ENCODE measurements at regions not wholly inside any gene's neighbourhood (a gene's known extent, or its start where the extent isn't known, plus 50 kb on each side); places are given as distances from the start of the nearest gene placed in this dataset.
"Not testable (repeated sequence)": the region's sequence is repeated elsewhere in the genome, so short reads cannot be mapped to it uniquely, and the experiment has no call there.

GRCh38 chr13:54606944-54607343 is 1578.3 kb downstream of the OLFM4 start:
- DNase-seq = no peak

DNA sequence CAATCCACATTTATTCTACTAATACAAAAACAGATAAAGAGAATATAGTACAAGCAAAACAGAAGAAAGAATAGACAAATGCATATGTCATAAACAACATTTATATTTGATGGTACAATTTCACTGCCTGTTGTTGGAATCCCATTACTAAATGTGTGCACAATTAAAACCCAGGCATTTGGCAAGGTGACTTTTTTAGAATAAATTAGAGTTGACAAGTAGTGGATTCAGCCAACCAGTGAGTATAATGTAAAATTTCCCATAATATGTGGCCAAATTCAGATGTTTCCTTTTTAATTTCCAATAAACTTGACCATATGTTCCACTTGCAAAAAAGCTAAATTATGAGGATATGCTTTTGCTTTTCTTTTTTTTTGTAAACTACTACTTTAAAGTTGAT is 1578.8 kb downstream of the OLFM4 start:
- DNase-seq = no peak

- DNase-seq = no peak
These were observed 1582.8 kb downstream of the OLFM4 start for GRCh38 chr13:54611390-54611789.

DNA sequence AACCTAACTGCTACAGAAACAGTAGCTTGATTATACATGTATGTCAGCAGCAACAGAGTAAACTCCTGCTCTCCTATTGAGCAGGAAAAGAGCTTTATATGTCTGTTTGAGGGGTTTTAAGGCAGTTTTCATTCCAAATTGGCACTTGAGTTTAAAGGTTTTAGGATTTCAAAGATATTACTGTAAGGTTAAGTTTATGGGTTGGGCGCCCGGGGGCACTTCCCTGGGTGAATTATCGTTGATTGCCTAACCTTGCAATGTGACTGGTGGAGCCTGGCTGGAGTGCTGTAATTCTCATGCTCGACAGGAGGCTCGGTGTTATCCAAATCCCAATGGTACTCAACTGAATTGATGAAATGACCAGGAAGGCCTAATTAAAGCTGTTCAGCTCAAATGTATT is 1586.1 kb downstream of the OLFM4 start:
- DNase-seq = peak; percentile 48

- DNase-seq = not testable (repeated sequence)
These were observed 1597.9 kb downstream of the OLFM4 start for GRCh38 chr13:54626504-54626903.

- no peak for DNase-seq
These were observed 1599.2 kb downstream of the OLFM4 start for GRCh38 chr13:54627646-54628372.

DNA sequence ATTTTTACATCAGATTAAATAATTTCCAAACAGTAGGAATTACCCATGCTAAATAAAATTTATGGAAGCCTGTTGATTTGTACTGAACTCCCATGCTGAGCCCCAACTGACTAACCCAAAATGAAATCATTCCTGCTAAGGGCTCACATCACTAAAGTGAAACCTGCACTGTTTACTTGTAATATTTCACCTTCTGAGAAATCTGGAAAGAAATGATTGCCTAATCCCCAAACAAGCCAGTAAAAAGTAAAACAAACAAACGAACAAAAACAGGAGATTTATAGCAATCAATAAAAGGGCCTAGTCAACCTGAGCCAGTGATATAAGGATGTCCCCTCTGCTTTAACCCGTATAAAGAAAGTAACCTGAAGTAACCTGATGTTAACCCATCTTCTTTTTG is 1599.8 kb downstream of the OLFM4 start:
- no peak for DNase-seq

GRCh38 chr13:54633456-54633855 is 1604.8 kb downstream of the OLFM4 start:
- no peak for DNase-seq

DNA sequence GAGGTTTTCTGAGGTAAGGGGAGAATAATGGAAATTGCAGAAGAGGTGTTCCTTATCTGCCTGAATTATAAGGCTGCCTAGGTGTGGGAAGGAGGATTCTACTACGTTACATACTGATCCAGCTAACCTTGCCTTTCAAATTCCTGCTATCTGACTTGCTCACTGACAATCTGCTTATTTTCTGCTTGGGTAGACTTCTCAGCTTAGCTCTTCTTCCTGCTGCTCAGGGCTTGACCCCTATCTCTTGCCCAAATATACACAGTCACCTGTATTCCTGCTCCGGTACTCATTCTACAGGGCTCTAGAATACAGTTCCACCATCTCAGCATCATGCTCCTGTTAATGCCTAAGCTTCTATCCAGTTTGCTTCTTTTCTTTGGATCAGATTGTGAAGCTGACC is 1607.6 kb downstream of the OLFM4 start:
- DNase-seq = no peak

- DNase-seq = no peak
These were observed 1608.8 kb downstream of the OLFM4 start for GRCh38 chr13:54637366-54637765.

DNA sequence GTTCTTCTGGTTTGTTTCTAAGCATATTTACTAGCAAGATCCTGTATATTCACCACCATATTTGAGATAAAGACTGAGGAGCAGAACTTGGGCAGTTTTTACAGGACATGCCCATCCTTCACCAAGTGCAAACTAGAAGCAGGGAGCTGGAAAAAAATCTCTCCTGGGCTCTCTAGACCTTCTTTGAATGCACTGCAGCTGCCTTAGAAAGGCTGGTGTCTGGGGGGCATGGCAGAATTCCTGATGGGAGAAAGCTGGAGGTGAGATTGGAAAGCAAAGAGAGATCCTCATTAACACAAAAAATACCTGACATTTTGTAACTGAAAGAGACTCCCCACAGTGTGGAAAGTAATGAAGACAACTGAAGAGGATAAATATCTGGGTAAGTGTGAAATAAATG is 1612.1 kb downstream of the OLFM4 start:
- no peak for DNase-seq

GRCh38 chr13:54643863-54644262 is 1615.2 kb downstream of the OLFM4 start:
- DNase-seq = no peak

- DNase-seq = no peak
These were observed 1618.7 kb downstream of the OLFM4 start for GRCh38 chr13:54647275-54647674.

GRCh38 chr13:54657588-54657987 is 1629.0 kb downstream of the OLFM4 start:
- DNase-seq = no peak

DNA sequence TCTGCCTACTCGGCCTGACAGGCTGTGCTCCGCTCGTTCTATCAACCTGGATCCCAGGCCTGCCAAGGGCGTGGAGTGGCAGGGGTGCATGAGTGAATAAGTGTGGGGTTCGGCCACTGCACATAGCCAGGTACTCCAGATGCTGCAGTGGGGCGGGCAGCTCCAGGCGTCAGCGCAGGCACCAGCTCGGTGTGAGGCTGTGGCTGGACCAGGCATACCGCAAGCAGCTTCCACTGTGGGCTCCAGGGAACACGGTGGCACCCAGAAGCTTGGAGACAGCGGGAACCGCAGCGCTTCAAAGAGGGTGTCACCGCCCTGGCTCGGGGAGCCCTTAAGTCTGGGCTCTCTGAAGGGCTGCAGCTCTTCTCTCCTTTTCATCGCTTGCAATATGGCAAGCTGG is 1630.2 kb downstream of the OLFM4 start:
- DNase-seq = no peak

DNA sequence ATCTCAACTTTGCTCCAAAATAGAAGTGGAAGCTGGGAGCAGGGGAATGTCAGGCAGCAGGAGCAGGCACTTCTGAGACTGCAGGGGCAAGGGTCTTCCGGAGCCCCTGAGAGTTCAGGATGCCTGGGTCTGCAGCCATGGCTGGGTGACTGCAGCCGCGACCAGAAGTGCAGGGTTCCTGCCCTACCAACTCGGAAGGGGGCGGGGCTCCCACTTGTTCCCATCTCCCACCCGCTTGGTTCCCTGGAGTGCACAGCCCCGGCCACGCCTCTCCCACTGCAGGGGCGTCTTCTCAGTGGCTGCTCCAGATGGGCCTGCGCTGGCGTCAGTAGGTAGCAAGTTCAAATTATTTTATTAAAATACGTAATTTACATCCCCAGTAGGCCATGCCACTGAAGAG is 1631.7 kb downstream of the OLFM4 start:
- no peak for DNase-seq

DNA sequence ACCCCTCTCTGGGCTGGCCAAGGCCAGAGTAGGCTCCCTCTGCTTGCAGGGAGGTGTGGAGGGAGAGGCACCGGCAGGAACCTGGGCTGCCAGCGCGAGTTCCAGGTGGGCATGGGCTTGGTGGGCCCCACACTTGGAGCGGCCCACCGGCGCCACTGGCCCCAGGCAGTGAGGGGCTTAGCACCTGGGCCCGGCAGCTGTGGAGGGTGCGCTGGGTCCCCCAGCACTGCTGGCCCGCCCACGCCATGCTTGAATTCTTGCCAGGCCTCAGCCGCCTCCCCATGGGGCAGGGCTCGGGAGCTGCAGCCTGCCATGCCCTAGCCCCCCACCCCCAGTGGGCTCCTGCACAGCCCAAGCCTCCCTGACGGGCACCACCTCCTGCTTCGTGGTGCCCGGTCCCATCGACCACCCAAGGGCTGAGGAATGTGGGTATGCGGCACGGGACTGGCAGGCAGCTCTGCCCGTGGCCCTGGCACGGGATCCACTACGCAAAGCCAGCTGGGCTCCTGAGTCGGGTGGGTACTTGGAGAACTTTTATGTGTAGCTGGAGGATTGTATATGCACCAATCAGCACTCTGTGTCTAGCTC is 1648.0 kb downstream of the OLFM4 start:
- no peak for DNase-seq

DNA sequence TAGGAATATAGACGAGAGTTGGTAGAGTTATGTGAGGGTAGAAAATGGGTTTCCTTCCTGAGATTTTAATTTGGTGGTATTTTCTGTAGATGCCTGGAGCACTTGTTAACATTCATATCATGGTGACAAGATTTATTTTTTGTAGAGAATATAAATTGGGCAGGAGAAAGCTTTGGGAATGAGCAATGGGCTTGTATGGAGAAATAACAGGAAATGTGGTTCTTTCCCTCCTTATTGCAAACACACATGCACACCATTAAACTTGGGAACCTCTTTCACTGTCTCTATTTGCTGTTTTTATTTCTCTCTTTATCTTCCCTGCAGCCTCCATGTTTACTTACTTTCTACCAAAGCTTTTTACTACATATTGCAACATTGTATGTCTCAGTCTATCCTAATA is 1653.6 kb downstream of the OLFM4 start:
- no peak for DNase-seq

DNA sequence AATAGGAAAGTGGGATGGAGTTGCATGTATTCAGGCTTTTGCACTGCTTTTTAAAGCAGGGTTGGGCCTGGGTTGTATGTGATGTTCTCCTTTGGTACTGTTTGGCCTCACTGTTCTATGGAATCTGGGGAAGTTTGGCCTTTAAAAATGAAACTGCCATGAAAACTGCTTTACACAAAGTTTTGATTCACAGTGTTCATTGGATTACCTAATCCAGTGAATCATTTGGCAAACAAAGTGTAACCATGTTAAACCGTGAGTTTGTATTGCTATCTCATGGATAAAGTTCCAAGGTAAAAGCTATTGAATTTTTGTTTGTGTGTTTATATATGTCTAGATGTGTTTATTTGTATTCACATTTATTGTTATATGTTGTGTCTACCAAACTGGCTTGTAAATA is 1658.6 kb downstream of the OLFM4 start:
- no peak for DNase-seq

- no peak for DNase-seq
These were observed 1671.2 kb downstream of the OLFM4 start for GRCh38 chr13:54699831-54700230.

GRCh38 chr13:54705738-54706137 is 1677.1 kb downstream of the OLFM4 start:
- no peak for DNase-seq

GRCh38 chr13:54706336-54706735 is 1677.7 kb downstream of the OLFM4 start:
- no peak for DNase-seq

DNA sequence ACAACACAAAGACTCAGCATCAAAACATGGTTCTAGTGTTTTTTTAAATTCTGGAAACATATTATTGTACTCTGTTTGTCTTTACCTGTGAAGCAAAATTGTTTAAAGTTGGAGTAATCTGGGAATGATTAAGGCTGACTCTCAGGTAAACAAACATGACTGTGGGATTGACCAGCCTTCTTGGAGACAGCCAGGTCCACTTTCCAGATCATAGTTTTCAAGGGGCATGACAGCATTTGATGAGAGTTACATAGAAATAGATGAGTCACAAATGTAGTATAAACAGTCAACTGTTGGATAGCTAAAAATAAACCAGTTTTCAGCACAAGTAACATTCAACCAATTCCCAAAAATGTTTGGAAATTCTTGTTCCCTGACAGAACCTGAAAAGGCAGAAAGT is 1680.9 kb downstream of the OLFM4 start:
- DNase-seq = no peak

DNA sequence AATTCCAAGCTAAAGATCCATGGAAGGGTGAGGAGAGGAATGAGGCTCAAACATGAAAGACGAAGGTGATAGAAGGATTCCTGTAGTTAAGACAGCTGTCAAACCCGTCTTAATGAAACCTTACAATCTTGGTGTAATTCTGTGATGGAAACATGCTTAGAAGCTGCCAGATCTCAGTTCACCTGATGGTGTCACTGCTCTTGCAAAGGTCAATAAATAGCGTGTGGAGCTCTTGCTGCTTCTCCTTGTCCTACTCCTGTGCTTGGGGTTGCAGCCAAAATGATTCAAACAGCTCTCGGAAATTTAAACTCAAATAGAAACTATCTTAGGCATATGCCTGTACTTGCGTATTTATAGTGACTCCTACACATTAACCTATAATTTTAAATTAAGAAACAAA is 1705.0 kb downstream of the OLFM4 start:
- no peak for DNase-seq

GRCh38 chr13:54737211-54737610 is 1708.6 kb downstream of the OLFM4 start:
- not testable (repeated sequence) for DNase-seq

Measured in NCI-H1436 (cell line).